HUES6 (cell line): ENCODE measurements at regions not wholly inside any gene's neighbourhood (a gene's known extent, or its start where the extent isn't known, plus 50 kb on each side); places are given as distances from the start of the nearest gene placed in this dataset.

Source experiments
- H3K27ac ChIP-seq: 2 replicates; pipeline ENCODE4 v1.7.0; 2013; ENCODE audit warnings: low read depth, mild to moderate bottlenecking, low read length, inconsistent platforms
- H3K27me3 ChIP-seq: 2 replicates; pipeline ENCODE4 v1.6.1; 2013; ENCODE audit warnings: low read length; ENCODE audit not compliant: control insufficient read depth, insufficient read depth
- H3K36me3 ChIP-seq: 2 replicates; pipeline ENCODE4 v1.6.1; 2013; ENCODE audit warnings: low read length; ENCODE audit not compliant: control insufficient read depth, insufficient read depth
- H3K4me1 ChIP-seq: 2 replicates; pipeline ENCODE4 v1.6.1; 2013; ENCODE audit warnings: low read length; ENCODE audit not compliant: control insufficient read depth, insufficient read depth
- H3K4me3 ChIP-seq: 2 replicates; pipeline ENCODE4 v1.5.1; 2013; ENCODE audit warnings: low read depth, low read length
- H3K9ac ChIP-seq: one replicate; pipeline ENCODE4 v1.6.1; 2013; ENCODE audit warnings: mild to moderate bottlenecking, low read length
- H3K9me3 ChIP-seq: 2 replicates; pipeline ENCODE4 v1.6.1; 2013; ENCODE audit warnings: low read depth, low read length; ENCODE audit not compliant: control insufficient read depth, insufficient read depth

DNA sequence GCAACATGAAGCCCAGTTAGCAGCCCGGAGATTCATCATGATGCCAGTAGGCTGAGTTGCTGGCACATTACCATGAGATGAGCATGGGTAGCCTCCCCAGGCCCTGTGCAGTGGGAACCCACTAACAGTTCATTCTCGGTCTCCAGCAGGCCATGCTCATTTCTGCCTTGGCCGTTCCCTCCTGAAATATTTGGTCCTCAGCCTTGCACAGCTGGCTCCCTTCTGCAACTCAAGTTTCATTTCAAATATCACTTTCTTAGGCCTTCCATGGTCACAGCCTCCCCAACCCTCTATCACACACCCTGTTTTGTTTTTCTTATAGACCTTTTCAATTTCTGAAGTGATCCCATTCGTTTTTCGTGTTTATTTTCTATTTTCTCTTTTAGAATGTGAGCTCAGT, 125.4 kb upstream of the VLDLR start:
- H3K4me1 ChIP-seq = peaks cover 20% of the 10 kb centered on the region
- no peak overlapping the region for H3K4me3 ChIP-seq
- no peak overlapping the region for H3K9ac ChIP-seq
- no peaks in the 10 kb centered on the region for H3K36me3 ChIP-seq
- no peaks in the 10 kb centered on the region for H3K9me3 ChIP-seq
- no peak overlapping the region for H3K27ac ChIP-seq
- no peaks in the 10 kb centered on the region for H3K27me3 ChIP-seq

DNA sequence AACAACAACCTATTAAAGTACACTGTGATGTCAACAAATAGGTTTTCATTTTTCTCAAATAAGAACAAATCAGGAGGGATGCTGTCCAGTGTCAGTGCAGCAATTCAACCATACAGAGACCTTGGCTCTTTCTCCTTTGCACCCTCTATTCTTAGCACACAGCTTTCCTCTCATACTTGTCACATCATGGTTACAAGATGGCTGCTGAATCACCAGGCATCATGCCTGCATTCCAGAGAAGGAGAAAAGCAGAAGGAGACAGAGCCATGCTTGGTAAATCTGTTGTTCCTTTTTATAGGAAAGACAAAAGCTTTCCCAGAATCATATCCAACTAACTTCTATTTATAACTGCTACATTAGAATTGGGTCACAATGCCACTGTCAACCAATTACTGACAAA, 124.7 kb upstream of the VLDLR start:
- H3K9ac ChIP-seq = no peak overlapping the region
- no peak overlapping the region for H3K27ac ChIP-seq
- no peaks in the 10 kb centered on the region for H3K9me3 ChIP-seq
- H3K36me3 ChIP-seq = no peaks in the 10 kb centered on the region
- no peaks in the 10 kb centered on the region for H3K27me3 ChIP-seq
- peaks cover 20% of the 10 kb centered on the region for H3K4me1 ChIP-seq
- no peak overlapping the region for H3K4me3 ChIP-seq

DNA sequence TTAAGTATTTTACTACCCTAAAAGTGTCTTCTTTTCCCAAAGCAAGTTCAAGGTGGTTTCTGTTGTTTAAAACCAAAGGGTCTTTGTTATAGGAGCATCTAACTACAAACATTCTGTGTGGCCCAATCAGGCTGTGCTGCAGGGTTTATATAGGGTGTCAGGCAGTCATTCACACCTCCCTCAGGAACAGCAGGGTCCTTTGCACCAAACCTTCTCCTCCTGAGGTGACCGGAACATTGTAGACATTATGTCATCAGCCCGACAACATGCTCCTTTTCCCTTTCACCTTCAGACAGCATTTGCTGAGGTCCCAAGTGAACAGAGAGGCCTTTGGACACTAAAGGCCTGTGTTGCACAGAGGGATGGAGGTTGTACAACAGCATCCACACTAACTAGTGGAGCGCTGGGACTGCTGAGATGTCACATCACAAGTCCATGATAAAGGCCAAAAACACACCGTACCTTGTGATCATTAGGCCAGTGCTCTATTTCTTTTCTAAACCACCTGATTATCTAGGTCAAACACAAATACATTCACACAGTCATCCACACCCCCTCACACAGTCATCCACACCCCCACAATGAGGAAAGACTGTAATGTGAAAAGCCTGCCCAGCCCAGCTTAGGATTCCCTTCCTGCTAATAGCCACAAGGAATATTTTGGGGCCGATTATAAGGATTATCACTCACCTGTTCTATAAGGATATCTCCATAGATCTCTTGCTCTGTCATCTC, 123.8 kb upstream of the VLDLR start:
- Histone ChIP-seq H3K36me3 (no peaks in the 10 kb centered on the region), H3K4me3 (no peak overlapping the region), H3K27ac (no peak overlapping the region), H3K9ac (no peak overlapping the region), H3K27me3 (no peaks in the 10 kb centered on the region), H3K9me3 (no peaks in the 10 kb centered on the region), H3K4me1 (peaks cover 24% of the 10 kb centered on the region)

DNA sequence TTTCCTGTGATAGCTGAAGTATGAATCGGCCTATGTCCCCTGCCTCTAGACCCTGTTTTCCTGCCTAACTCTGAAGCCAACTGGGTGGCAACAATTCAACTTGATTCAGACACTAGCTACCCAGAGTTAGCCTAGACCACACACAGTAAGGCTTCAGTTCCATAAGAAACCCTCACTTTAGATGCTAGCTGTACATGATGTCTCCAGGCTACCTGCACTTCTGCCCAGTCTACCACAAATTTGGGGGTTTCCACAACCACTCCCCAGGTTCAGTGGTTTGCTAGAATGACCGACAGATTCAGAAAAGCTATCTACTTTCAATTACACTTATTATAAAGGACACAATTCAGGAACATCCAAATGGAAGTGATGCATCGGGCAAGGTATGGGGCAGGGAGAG, 119.4 kb upstream of the VLDLR start:
- H3K4me3 ChIP-seq = no peak overlapping the region
- H3K4me1 ChIP-seq = peaks cover 5% of the 10 kb centered on the region; the same call in 1 of the 2 replicates
- H3K9me3 ChIP-seq = no peaks in the 10 kb centered on the region
- H3K27me3 ChIP-seq = no peaks in the 10 kb centered on the region
- no peak overlapping the region for H3K9ac ChIP-seq
- H3K27ac ChIP-seq = no peak overlapping the region
- no peaks in the 10 kb centered on the region for H3K36me3 ChIP-seq

DNA sequence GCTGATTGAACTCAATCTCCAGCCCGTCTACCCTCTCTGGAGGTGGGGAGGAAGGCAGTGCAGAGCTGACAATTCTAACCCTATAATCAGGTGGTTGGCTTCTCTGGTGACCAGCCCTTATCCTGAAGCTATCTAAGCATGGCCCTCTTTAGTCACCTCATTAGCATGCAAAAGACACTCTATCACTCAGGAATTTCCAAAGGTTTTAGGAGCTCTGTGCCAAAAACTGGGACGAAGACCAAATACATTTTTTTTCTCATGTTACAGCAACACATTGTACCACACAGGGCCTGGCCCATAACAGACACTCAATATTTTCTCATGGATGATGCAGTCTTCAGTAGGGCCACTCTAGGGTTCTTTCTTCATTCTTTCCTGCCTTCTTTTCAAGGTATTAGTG, 118.8 kb upstream of the VLDLR start:
- Histone ChIP-seq H3K4me3 (no peak overlapping the region), H3K27me3 (no peaks in the 10 kb centered on the region), H3K9me3 (no peaks in the 10 kb centered on the region), H3K27ac (no peak overlapping the region), H3K9ac (no peak overlapping the region), H3K36me3 (no peaks in the 10 kb centered on the region), H3K4me1 (peaks cover 5% of the 10 kb centered on the region; the same call in 1 of the 2 replicates)

DNA sequence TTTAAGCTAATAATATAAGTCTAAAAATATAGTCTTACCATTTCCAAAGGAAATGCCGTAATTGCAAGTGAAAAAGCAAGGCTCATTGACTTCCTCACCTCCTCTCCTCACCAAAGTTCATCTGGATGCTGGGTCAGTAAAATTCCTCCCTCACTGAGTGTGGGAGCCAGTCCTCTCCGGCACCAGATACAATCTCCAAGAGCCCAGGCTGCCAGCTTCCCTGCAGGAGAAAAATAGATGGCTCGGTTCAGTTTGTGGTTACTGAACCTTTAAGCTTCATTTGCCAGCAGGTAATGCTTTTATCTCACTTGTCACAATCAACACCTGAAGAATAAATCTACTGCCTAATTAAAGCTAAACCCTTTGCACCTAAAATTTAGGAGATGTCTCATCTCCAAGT, 115.3 kb upstream of the VLDLR start:
- Histone ChIP-seq H3K9me3 (0 out of 2 replicates have a peak, but pooled peaks cover 3% of the 10 kb centered on the region), H3K27ac (no peak overlapping the region), H3K36me3 (no peaks in the 10 kb centered on the region), H3K27me3 (no peaks in the 10 kb centered on the region), H3K4me3 (no peak overlapping the region), H3K9ac (no peak overlapping the region), H3K4me1 (peaks cover 5% of the 10 kb centered on the region; the same call in 1 of the 2 replicates)

DNA sequence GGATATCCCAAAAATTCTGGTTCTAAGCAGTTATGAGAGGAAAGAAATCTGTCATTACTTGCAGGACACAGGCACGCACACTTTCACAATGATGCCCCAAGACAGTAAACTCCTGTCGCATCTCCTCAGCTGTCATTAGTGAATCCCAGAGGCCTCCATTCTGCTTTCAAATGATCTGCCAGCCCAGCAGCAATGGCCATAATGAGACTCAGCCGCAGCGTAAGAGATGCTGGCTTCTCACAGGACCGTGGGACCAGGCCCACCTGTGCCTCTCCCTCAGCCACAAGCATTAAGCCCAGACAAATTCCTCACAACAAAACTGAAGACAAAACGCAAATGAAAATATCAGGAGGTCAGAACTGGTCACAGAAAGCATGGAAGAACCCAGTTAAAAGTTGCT, 98.0 kb upstream of the VLDLR start:
- no peaks in the 10 kb centered on the region for H3K27me3 ChIP-seq
- peaks cover 3% of the 10 kb centered on the region; the same call in 1 of the 2 replicates for H3K4me1 ChIP-seq
- H3K27ac ChIP-seq = no peak overlapping the region
- H3K9me3 ChIP-seq = 0 out of 2 replicates have a peak, but pooled peaks cover 3% of the 10 kb centered on the region
- H3K9ac ChIP-seq = no peak overlapping the region
- H3K36me3 ChIP-seq = no peaks in the 10 kb centered on the region
- no peak overlapping the region for H3K4me3 ChIP-seq

DNA sequence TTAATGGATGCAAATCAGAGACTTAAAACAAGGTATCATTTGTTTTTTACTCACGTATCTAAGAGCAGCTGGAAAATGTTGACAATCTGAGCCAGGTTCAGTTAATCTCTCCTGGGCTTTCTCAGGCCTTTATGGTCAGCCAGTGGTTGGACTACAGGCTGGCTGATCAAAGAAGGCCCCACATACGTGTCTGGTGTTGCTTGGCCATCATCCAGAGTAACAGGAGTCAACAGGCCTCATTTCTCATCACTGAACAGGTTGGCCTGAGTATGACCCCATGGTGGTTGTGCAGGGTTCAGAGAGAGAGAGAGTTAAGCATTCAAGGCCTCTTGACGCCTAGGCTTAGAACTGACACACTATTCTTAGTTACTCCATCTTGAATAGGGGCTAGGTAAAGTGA, 97.0 kb upstream of the VLDLR start:
- Histone ChIP-seq H3K36me3 (no peaks in the 10 kb centered on the region), H3K27me3 (no peaks in the 10 kb centered on the region), H3K4me1 (peaks cover 3% of the 10 kb centered on the region; the same call in 1 of the 2 replicates), H3K4me3 (no peak overlapping the region), H3K9ac (no peak overlapping the region), H3K27ac (no peak overlapping the region), H3K9me3 (0 out of 2 replicates have a peak, but pooled peaks cover 3% of the 10 kb centered on the region)

DNA sequence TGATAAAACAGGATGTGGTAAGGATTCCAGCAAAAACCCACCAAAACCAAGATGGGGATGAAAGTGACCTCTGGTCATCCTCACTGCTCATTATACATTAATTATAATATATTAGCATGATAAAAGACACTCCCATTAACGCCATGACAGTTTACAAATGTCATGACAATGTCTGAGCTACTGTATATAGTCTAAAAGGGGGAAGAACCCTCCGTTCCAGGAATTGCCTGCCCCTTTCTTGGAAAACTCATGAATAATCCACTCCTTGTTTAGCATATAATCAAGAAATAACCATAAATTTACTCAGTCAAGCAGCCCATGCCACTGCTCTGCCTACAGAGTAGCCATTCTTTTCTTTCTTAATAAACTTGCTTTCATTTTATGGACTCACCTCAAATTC, 96.4 kb upstream of the VLDLR start:
- Histone ChIP-seq H3K9ac (no peak overlapping the region), H3K9me3 (0 out of 2 replicates have a peak, but pooled peaks cover 3% of the 10 kb centered on the region), H3K36me3 (no peaks in the 10 kb centered on the region), H3K4me1 (peaks cover 3% of the 10 kb centered on the region; the same call in 1 of the 2 replicates), H3K4me3 (no peak overlapping the region), H3K27me3 (no peaks in the 10 kb centered on the region), H3K27ac (no peak overlapping the region)

DNA sequence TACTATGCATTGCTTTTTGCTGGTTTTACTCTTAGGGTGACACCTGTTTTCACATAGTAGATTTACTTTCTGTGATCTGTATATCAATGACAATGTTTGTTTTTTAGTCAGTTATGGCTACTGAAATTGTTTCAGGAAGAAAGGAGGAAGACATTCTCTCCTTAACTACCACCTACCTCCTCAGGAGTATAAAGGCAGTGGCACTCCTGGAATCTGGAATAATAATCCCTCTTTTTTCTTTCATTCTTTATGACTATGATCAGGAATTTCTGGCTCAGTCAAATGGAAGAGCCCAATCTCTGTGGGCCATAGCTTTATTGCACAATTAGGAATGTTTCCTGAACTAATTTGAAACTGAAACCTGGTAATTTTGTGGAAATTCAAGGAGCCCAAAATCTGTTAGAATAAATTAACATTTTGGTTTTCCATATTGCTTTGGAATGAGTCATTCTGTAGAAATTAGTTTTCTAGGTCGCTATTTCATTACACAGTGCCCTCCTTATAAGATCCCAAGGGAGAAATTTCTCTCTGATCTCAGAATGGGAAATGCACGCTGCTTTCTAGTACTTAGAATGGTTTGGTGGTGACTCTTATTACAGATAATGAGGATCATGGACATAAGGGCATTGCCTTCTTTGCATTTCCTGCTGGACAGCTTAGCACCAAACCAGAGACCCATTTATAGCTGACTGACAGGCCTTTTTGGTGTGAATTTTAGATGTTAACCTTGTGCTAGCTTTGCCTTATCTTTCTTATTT, 95.3 kb upstream of the VLDLR start:
- Histone ChIP-seq H3K27me3 (no peaks in the 10 kb centered on the region), H3K4me1 (peaks cover 3% of the 10 kb centered on the region; the same call in 1 of the 2 replicates), H3K9me3 (0 out of 2 replicates have a peak, but pooled peaks cover 3% of the 10 kb centered on the region), H3K9ac (no peak overlapping the region), H3K36me3 (no peaks in the 10 kb centered on the region), H3K4me3 (no peak overlapping the region), H3K27ac (no peak overlapping the region)

DNA sequence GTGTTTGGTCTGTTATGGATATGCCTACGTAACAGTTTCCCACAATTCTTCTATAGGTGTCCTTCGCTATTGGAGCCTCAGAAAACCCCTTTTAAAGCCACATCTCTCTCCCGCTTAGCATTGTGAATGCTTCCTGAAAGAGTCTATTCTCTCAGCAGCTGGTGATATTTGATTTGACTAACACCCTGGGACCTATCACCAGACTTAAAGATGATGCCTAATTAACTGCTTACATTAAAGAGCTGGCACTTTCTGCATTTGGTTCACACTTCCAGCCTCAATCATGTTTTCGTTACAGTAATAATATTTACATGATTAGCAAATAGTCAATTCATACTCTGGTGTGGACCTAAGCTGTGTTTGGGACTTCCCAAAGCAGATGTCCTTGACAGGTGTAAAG, 90.1 kb upstream of the VLDLR start:
- Histone ChIP-seq H3K36me3 (no peaks in the 10 kb centered on the region), H3K4me1 (no peaks in the 10 kb centered on the region; the same call in 1 of the 2 replicates), H3K27me3 (no peaks in the 10 kb centered on the region), H3K9ac (no peak overlapping the region), H3K9me3 (0 out of 2 replicates have a peak, but pooled peaks cover 3% of the 10 kb centered on the region), H3K27ac (no peak overlapping the region), H3K4me3 (no peak overlapping the region)
